ENCODE measurements at regions not wholly inside any gene's neighbourhood (a gene's known extent, or its start where the extent isn't known, plus 50 kb on each side); places are given as distances from the start of the nearest gene placed in this dataset.

GRCh38 chr9:96158909-96159575, 142.9 kb downstream of the HSD17B3 start:
- H3K27ac ChIP-seq = no peak overlapping the region

DNA sequence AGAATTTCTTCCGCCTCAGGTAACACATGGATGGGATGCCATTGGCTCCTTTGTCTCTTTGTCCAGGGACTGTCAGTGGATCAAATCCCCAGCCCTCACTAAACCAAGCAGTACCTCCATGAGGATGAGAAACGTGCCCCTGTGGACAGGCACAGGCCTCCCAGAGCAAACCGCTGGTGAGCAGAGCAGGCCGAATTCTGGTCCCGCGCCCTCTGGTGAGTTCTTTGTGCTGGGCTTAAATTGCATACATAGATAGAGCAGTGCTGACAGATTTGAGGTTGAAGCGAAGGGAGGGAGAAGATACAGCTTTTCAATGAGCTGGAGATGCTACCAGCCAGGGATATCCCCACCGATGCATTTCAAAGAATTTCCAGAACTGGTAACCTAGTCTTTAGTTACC, 143.8 kb downstream of the HSD17B3 start:
- no peak for TF ChIP-seq CTCF (IDR thresholded peaks at IDR 0.05)
- no peak for DNase-seq (ENCODE audit: low spot score)
- Histone ChIP-seq H3K27ac (no peak overlapping the region), H3K4me3 (no peak overlapping the region)

More at GRCh38 chr9:96158909-96159575, 142.9 kb downstream of the HSD17B3 start:
- no peak for TF ChIP-seq CTCF (IDR thresholded peaks at IDR 0.05)
- H3K4me3 ChIP-seq = no peak overlapping the region
- no peak for DNase-seq (ENCODE audit: low spot score)

DNA sequence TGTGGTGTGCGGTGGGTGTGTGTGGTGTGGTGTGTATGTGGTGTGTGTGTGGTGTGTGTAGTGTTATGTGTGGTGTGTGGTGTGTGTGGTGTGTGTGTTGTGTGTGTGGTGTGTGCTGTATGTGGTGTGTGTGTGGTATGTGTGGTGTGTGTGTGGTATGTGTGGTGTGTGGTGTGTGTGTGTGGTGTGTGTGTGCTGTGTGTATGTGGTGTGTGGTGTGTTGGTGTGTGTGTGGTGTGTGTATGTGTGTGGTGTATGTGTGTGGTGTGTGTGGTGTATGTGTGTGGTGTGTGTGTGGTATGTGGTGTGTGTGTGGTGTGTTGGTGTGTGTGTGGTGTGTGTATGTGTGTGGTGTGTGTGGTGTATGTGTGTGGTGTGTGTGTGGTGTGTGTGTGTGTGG, 144.3 kb downstream of the HSD17B3 start:
- no peak overlapping the region for H3K27ac ChIP-seq
- no peak for TF ChIP-seq CTCF (IDR thresholded peaks at IDR 0.05)
- no peak overlapping the region for H3K4me3 ChIP-seq
- DNase-seq (ENCODE audit: low spot score) = no peak

DNA sequence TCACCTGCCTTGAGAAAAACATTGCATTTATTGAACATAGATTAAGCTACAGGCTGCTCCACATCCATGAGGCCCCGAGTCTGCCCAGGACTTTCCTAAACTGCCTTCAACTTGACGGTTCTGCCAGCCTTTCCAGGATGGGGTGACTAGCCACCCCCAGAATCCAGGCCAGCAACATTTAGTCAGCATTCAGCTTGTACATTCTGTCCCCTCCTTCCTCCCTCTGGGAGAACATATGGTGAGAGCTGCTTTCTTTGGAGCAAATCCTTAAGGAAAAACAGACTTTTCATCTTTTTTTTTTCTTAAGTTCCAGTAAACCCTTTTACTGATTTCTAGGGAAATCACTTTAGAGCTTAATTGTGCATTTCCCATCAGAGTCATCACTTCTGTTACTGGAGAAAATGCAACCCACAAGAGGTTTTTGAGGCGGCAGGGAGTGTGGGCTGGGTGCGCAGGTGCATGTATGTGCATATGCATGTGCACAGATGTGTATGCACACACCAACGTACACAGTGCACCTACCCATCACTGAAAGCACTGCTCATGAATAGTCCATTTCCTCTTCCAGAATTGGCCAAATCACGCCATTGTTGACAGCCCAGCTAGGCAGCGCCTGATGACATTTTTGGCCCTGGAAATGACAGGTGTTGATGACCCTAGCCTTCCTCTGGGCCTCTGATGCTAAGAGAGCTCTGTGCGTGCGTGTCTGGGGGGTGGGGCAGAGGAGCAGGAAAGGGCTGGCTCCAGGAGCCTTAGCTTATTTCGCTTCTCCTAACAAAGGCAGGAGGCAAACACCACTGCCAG, 145.6 kb downstream of the HSD17B3 start:
- DNase-seq (ENCODE audit: low spot score) = no peak

DNA sequence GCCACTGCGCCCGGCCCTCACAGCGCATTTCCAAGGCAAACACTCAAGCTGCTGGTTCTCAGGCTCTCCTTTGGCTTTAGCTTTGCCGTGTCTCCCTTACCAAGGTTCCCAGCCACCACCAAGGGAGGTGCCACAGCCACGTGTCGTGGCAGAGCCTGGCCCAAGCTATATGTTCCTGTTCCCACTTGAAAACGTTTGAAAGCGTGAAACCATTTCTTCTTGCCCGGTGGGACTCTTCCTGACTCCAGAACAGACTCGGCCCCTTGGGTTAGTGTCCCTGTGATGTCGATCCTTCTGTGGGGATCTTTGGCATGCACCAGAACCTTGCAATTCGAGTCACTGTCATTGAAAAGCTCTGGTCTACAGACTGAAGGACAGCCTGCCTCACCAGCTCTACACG, 147.9 kb downstream of the HSD17B3 start:
- no peak for DNase-seq (ENCODE audit: low spot score)
- no peak overlapping the region for H3K4me3 ChIP-seq
- no peak for TF ChIP-seq CTCF (IDR thresholded peaks at IDR 0.05)
- H3K27ac ChIP-seq = no peak overlapping the region

More for the DNA sequence above, 145.6 kb downstream of the HSD17B3 start:
- H3K27ac ChIP-seq = no peak overlapping the region
- TF ChIP-seq CTCF (IDR thresholded peaks at IDR 0.05) = no peak
- no peak overlapping the region for H3K4me3 ChIP-seq

GRCh38 chr9:96152550-96152949, 149.4 kb downstream of the HSD17B3 start:
- H3K4me3 ChIP-seq = no peak overlapping the region
- H3K27ac ChIP-seq = no peak overlapping the region
- DNase-seq (ENCODE audit: low spot score) = no peak
- no peak for TF ChIP-seq CTCF (IDR thresholded peaks at IDR 0.05)
